HG03159 (cell line): ENCODE measurements at regions not wholly inside any gene's neighbourhood (a gene's known extent, or its start where the extent isn't known, plus 50 kb on each side); places are given as distances from the start of the nearest gene placed in this dataset.
"Not testable (repeated sequence)": the region's sequence is repeated elsewhere in the genome, so short reads cannot be mapped to it uniquely, and the experiment has no call there.

ENCODE experiments used
- ATAC-seq: cut with Tn5 transposase; IDR thresholded peaks from one replicate; pipeline ENCODE4 v1.9.1; 2021; ENCODE audit warnings: mild to moderate bottlenecking, moderate library complexity; ENCODE audit not compliant: unreplicated experiment

DNA sequence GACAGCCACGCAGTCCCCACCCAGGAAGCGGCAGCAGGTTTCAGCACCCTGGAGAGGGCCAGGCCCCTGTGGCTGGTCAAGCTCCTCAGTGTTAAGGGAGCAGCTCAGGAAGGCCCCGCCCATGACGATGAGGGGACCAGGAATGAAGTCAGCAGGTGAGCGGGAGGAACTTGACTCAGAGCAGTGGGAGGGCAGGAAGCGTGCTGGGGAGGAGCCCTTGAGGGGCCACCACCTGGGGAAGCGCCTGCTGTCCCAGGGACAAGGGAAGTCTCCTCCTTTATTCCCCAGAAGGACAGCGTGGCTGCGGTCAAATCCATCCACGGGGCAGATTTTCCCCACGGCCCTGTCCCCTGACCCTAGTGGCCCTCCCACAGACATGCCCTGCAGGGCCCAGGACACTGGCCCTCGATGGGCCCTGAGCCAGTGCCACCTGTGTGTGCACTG, 357.6 kb downstream of the ADGRD1 start:
- not testable (repeated sequence) for ATAC-seq

DNA sequence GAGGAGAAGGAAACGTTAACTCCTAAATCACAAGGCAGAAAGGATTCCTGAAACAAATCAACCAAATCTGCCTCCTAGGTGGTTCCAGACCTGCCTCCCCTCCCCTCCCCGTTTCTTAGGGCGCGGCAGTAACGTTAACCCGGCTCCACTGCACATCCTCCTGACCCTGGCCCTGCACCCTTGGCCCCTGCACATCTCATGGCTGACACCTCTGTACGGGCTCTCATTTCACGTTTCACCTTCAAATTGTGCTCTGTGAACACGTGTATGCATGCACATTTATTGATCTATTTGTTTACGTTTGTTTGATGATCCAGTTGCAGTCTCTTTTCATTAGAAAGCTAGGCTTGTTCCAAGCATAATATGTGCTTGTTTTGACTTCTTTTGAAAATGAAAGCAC, 358.1 kb downstream of the ADGRD1 start:
- no peak for ATAC-seq

DNA sequence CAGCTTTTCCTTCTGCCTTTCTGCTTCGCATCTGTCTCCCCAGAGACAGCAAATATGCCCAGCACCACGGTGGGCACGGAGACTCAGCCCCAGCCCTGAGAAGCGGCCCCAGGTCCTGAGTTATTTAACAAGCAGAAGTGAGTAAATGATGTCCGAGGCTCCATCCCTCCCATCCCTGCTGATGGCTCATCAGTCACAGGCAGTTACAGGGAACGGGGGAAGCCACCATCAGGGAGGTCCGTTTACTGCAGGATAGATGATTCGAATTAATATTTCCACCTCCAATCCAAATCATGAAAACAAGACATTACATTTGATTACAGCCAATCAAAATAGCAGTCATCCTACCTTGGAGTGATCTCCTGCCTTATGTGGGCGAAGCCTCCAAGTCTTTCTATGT, 358.7 kb downstream of the ADGRD1 start:
- ATAC-seq, result not testable (repeated sequence)

DNA sequence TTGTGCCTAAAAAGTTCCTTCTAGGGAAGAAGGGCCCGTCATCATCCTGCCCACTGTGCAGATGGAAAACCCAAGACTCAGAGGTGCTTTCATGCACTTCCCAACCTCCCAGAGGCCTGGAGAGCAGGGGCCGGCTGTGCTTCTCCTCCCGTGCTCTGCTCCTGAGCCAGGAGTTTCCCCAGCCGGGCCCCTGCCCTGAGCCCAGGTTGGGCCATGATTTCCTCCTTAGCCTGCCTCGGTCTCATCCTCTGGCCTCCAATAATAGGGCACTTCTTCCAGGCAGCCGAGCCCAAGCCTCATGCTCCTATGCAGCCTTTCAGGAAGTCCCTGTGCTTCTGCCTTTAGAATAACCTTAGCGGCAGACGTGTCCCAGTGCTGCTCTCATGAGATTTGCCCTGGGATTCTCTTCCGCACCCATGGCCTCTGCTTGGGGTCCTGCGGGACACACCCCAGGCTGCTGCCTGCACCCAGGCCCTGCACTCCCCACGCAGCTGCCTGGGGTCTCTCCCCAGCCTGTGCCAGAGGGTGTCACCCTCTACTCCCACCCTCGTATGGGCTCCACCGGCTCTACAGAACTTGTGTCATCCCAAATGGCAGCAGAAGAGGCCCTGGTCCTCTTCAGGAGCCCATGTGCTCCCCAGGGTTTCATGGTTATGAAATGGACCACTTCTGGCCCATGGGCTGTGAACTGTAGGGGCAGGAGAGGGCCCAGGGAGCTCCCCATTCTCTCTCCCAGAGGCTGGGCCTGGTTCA, 359.3 kb downstream of the ADGRD1 start:
- ATAC-seq, result no peak

DNA sequence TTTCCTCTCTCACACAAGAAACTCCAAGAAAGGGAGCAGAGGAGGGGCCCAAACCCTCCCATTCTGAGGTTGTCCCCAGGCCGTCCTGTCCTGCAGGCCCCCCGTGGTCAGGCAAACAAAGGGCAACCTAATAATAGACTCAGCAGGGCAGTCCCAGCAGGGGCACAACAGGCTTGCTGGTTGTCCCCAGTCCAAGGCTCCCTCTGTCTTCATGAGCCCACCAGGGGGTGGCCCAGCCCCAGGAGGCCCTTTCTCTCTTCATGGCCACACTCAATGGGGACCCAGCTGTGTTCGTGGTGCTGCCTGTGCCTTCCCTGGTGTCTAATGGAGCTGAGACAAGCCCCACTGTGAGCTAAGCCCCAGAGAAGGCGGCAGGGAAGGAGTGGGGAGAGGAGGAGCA, 359.9 kb downstream of the ADGRD1 start:
- no peak for ATAC-seq

DNA sequence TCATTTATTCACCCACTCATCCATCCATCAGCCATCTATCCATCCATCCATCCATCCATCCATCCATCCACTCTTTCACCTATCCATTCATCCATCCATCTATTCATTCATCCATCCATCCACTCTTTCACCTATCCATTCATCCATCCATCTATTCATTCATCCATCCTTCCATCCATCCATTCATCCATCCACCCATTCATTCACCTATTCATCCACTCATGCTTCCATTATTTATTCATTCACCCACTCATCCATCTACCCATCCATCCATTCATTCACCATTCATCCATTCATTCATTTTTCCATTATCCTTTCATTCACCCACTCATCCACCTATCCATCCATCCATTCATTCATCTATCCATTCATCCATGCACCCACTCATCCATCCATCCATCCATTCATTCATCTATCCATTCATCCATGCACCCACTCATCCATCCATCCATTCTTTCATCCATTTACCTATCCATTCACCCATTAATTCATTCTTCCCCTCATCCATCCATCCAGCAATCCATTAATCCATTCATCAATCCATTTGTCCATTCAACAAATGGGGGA, 360.9 kb downstream of the ADGRD1 start:
- no peak for ATAC-seq

DNA sequence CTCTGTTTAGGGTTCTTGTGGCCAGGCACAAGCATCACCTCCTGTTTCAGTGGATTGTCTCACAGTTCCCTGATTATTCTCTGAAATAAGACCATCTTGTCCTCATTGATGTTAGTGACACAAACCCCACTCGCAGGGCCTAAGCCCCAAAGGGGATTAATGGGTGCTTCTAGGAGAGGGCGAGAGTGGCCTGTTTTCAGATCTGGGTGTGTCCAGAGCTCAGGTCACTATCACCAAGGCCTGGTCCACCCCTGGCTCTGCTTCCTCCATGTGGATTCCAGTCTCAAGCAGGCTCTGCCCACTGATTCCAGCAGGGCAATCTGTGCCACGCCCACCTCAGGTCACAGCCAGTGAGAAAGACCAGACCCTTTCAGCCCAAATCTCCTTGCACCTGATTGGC, 361.9 kb downstream of the ADGRD1 start:
- ATAC-seq, result no peak

DNA sequence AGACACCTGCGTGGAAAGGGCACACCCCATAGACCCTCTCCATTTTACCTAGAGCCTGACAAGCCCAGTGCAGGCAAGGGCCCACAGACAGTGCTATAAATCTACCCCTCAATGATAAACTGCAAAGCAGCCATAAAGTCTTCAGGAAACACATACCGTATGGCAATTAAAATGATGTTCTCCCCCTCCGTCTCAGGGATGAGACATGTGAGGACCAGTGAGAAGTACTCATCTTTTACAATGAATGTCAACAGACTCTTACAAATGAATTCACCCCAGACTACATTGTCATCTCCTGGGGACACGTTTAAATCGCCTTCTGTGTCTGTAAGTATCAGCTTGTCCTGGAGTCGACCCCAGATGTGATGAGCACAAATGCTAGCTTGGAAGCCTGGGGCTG, 362.7 kb downstream of the ADGRD1 start:
- ATAC-seq, result no peak

DNA sequence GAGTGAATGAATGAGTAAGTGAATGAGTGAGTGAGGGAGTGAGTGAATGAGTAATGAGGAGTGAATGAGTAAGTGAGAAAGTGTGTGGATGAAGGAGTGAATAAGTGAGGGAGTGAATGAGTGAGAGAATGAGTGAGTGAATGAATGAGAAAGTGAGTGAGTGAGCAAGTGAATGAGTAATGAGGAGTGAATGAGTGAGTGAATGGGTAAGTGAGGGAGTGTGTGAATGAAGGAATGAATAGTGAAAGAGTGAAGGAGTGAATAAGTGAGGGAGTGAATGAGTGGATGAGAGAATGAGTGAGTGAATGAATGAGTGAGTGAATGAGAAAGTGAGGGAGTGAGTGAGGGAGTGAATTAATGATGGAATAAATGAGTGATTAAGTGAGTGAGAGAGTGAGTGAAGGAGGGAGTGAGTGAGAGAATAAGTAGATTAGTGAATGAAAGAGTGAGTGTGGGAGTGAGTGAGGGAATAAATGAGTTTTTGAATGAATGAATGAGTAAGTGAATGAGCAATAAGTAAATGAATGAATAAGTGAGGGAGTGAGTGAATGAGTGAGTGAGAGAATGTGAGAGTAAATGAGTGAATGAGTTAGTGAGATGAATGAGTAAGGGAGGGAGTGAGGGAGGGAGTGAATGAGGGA, 364.5 kb downstream of the ADGRD1 start:
- no peak for ATAC-seq

DNA sequence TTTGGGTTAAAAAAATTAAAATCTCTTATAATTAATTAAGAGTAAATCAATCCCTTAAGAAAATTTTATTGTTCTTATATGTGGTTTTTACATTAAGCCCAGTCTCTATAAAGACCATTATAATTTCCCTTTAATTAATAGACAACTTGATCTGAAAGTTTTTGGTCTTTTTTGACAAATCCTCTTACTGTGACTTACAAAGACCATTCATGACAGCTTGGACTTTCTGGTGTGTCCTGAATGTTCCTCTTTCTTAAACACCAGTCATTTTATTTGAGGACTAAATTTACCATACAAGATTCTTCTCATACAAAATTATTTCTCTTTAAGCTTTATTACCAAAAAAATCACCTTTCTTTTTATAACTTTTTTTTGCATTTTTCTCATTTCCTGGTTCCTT, 368.3 kb downstream of the ADGRD1 start:
- ATAC-seq, result no peak

DNA sequence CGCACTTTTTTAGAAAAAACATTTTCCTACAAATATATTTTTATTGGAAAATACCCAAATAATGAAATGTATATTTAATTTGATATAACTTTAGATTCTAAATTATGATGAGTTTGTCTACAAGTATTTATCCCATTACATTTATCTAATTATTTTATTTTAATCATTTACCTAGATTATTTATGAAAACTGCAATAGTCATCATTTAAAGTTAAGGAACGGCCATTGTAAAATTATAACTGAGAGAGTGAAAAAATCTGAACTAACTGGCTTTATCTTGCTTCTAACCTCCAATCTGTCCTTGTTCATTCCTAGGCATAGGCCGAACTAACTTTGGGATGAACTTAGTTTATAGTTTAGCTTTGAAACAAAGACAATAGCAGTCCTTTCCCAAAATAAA, 368.8 kb downstream of the ADGRD1 start:
- not testable (repeated sequence) for ATAC-seq

DNA sequence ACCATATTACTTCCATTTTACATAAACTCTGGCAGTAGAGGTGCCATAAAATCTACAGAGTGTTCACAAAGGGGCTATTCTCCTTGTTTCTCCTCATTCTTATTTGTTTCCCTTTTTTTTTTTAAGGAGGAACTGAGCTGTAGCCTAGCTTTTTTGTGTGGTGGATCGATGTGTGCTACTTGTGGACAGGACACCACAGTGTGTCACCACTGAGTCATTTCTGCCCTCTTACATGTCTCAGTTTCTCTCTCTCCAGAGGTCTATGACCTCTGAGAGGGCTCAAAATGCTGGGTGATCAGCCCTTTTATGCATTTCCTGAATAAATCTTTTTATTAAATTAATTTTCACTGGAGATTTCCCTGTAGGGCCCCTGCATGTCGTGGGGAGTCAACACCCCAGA, 370.2 kb downstream of the ADGRD1 start:
- no peak for ATAC-seq

DNA sequence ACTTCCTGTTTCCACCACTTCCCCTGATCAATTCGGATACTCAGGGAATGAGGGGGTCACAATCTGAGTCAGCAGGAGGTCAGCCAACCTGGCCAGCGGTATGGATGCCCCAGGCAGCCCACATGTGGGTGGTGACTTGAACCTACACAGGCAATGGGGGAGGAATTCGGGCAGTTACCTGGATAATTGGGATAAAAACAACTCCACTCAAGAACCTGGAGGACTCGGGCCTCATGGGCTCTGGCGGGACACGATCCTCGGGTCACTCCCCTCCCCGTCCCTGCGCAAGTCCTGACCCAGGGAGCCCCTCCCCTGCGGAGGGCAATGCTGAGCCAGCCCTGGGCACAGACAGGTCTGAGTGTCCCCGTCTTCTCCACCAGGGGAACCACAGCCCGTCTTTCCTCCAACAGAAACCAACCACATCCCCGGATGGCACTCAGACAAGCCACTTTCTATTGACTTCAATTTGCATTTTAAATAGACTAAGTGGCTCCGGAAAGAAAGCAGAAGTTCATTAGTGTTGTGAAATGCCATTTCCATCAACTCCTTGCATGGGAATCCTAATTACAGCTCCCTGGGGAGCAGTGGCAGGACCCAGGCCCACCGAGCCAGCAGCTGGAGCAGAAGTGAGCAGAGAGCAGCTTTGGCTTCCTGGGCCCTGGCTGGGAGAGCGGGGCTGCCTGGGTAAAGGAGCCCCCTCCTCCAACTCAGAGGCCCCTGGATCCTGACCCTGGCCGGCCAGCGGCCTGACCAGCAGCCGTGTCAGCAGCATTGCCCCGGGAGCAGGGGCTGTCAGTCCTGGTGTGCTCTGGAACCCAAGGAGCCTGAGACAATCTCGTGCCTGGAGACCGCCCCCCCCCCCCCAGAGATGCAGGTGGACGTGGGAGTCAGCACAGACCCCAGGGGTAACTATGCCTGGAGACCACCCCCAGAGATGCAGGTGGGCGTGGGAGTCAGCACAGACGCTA, 374.1 kb downstream of the ADGRD1 start:
- ATAC-seq, result no peak

DNA sequence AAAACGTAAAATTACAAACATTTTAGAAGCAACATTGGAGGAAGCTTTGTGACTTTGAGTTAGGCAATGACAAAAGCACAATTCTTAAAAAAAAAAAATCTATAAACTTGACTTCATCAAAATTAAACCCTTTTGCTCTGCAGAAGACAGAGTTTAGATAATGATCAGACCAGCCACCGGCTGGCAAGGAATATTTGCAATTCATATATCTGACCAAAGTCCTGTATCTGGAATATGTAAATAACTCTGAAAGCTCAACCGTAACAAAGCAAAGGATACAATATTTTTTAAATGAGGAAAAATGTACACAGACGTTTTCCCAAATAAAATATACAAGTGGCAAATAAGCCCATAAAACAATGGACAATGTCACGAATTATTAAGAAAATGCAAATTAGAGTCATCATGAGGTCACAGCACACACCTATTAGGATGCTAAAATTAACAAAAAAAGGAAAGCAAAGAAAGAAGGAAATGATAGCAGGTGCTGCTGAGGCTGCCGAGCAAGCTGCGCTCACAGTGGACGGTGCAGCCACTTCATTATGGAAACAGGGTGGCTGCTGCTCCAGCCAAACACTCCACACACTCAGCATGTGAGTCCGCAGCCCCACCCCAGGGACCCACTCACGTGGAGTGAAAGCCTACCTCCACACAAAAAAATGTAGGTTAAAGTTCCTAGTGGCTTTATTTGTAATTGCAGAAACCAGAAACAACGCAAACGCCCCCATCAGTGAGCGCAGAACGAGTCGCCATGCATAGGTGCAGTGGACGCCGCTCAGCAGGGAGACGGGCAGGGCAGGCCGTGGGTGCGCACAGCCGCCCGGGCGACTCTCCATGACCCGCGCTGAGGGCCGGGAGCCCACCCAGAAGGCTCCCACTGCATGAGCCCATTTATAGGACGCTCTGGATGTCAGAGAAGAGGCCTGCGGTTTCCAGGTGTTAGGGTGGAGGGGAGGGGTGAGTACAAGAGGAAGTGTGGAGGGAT, 375.4 kb downstream of the ADGRD1 start:
- ATAC-seq, result not testable (repeated sequence)

DNA sequence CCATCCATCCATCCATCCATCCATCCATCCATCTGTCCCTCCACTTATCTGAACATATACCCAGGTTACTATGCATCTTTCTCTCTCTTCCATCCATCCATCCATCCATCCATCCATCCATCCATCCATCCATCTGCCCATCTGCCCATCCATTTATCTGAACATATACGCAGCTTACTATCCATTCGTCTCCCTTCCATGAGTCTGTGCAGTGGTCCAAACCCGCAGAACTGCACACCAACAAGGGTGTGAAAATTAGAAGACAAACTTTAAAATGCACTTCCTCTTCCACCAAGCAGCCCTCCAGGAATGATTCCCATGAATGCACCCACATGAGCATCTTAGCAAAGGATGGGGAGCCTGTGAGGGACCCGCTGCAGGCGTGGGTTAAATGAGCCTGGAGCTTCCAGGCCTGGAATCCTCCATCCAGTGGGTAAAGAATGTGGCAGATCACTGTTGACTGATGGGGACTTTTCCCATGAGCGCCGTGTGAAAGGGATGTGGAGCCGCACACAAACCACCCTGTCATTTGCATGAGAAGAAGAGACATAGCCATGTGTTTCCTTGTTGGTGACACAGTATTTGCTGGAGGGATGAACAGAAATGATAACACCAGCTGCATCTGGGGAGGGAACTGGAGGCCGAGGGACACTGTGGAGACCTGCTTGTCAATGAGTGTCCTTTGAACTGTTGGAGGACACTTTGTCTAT, 376.6 kb downstream of the ADGRD1 start:
- no peak for ATAC-seq

DNA sequence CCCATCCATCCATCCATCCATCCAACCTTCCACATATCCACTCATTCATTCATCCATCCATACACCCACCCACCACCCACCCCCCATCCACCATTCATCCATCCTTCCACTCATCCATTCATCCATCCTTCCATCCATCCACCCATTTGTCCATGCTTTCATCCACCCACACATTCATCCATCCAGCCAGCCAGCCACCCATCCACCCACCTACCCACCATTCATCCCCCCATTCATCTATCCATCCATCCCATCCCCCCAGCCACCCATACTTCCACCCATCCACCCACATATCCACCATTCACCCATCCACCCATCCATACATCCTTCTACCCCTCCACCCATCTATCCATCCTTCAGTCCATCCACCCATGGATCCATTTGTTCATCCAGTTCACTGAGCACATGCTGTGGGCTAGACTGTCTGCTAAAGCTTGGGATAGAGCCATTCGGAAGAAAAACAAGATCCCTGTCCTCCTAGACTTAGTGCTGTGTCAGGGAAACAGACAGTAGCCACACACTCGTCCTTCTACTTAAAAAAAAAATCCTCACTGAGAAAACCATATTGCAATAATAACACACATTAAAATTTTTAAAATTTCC, 377.5 kb downstream of the ADGRD1 start:
- ATAC-seq, result no peak

DNA sequence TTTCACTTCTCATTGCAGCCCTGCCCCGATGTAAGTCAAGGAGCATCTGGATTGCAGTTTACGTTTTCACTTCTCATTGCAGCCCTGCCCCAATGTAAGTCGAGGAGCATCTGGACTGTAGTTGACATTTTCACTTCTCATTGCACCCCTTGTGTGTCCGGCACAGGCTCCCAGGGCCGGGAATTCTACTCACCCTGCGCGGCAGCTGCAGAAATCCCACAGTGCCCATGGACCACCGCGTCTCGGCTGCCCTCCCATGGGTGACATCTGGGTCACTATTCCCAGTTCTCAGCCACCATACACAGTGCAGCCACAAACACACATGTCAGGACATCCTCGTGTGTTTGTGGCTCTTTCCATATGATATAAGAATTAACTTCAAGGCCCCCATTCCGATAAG, 378.5 kb downstream of the ADGRD1 start:
- no peak for ATAC-seq

DNA sequence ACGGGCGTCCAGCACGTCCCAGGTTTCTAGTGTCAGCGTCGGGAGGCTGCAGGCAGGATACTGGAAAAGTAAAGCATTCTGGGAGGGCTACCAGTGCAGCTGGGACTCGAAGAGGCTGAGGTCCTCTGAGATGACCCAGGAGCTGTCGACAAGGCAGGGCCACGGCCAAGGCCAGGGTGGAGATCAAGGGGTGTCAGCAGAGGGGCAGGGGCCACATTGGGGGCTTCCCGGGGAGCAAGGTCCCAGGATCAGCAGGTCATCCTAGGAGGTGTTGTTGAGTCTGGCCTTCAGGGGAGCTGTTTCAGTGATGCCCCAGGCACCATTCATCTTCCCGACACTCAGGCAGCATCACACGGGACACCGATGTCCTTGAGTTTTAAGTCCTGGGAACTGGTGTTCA, 377.8 kb upstream of the SFSWAP start:
- ATAC-seq, result no peak
